Left lung (tissue), 4 donors: ENCODE measurements at regions not wholly inside any gene's neighbourhood (a gene's known extent, or its start where the extent isn't known, plus 50 kb on each side); places are given as distances from the start of the nearest gene placed in this dataset.
"Not testable (repeated sequence)": the region's sequence is repeated elsewhere in the genome, so short reads cannot be mapped to it uniquely, and the experiment has no call there.

Experiments used
- ATAC-seq: fragments of 200-7000 bp; cut with Tn5 transposase; one replicate; pipeline ENCODE4 v1.9.1; 2020; ENCODE audit warnings: moderate library complexity
- DNase-seq, 4 donors: peaks; one replicate each; pipeline ENCODE4 v3.0.0-alpha.2; 2013 to 2020
- H3K27ac ChIP-seq, 2 donors: fragments of 200-600 bp; sonication (generic) in 1 of 2; one replicate each; pipeline versions ENCODE4 v1.5.0 to v1.8.0; 2020 to 2021
- H3K27me3 ChIP-seq, 2 donors: fragments of 200-600 bp; sonication (generic) in 1 of 2; one replicate each; pipeline versions ENCODE4 v1.5.0 to v1.8.0; 2020 to 2021
- H3K36me3 ChIP-seq, 2 donors: fragments of 200-600 bp; sonication (generic) in 1 of 2; one replicate each; pipeline versions ENCODE4 v1.5.0 to v1.8.0; 2020 to 2021
- H3K4me1 ChIP-seq, 2 donors: fragments of 200-600 bp; one replicate each; pipeline ENCODE4 v1.8.0; 2021
- H3K4me3 ChIP-seq, 2 donors: fragments of 200-600 bp; sonication (generic) in 1 of 2; one replicate each; pipeline versions ENCODE4 v1.5.0 to v1.8.0; 2020 to 2021; ENCODE audit warnings: mild to moderate bottlenecking in 1 of 2
- H3K9me3 ChIP-seq, 2 donors: fragments of 200-600 bp; sonication (generic) in 1 of 2; one replicate each; pipeline versions ENCODE4 v1.5.0 to v1.8.0; 2020 to 2021
- intact Hi-C, 2 donors: fragments of 100-400 bp; cut with DNase I; formaldehyde crosslinking; loops; one replicate each; pipeline versions ENCODE4 v1.11.2 to v1.14.2; 2022
- TF ChIP-seq, protein P1 (sequence below), 2 donors: fragments of 200-600 bp; sonication (generic) in 1 of 2; IDR thresholded peaks; one replicate each; pipeline versions ENCODE4 v1.5.0 to v1.8.0; 2021; ENCODE audit warnings: antibody characterized with exemption in 2 of 2
- donor health status: DM: no; HTN: yes; CAD: no.
- donor health status: DM: no; HTN: no; CAD: no.

GRCh38 chr3:87791248-87792027, 267.4 kb downstream of the CGGBP1 start:
- H3K36me3 ChIP-seq: no peaks in the 10 kb centered on the region
- ATAC-seq (no peak), DNase-seq (no peak)
- TF ChIP-seq, protein P1, sequence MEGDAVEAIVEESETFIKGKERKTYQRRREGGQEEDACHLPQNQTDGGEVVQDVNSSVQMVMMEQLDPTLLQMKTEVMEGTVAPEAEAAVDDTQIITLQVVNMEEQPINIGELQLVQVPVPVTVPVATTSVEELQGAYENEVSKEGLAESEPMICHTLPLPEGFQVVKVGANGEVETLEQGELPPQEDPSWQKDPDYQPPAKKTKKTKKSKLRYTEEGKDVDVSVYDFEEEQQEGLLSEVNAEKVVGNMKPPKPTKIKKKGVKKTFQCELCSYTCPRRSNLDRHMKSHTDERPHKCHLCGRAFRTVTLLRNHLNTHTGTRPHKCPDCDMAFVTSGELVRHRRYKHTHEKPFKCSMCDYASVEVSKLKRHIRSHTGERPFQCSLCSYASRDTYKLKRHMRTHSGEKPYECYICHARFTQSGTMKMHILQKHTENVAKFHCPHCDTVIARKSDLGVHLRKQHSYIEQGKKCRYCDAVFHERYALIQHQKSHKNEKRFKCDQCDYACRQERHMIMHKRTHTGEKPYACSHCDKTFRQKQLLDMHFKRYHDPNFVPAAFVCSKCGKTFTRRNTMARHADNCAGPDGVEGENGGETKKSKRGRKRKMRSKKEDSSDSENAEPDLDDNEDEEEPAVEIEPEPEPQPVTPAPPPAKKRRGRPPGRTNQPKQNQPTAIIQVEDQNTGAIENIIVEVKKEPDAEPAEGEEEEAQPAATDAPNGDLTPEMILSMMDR (IDR thresholded peaks at IDR 0.05): no peak
- intact Hi-C loops: no loop called here
- H3K27me3 ChIP-seq: peaks cover 32 to 44% of the 10 kb centered on the region in 2 donors
- H3K27ac ChIP-seq: no peak overlapping the region
- H3K4me3 ChIP-seq: no peak overlapping the region
- H3K9me3 ChIP-seq: no peaks in the 10 kb centered on the region
- peaks cover 6 to 23% of the 10 kb centered on the region in 2 donors for H3K4me1 ChIP-seq

- H3K36me3 ChIP-seq, H3K9me3 ChIP-seq, H3K4me3 ChIP-seq, DNase-seq, ATAC-seq, H3K27ac ChIP-seq, intact Hi-C loops: not testable (repeated sequence)
- Histone ChIP-seq H3K4me1 (peaks cover 6 to 19% of the 10 kb centered on the region in 2 donors), H3K27me3 (peaks cover 32 to 39% of the 10 kb centered on the region in 2 donors)
These were observed 269.8 kb downstream of the CGGBP1 start for GRCh38 chr3:87789049-87789448.

GRCh38 chr3:87788516-87788915, 270.3 kb downstream of the CGGBP1 start:
- H3K9me3 ChIP-seq: no peaks in the 10 kb centered on the region
- H3K27ac ChIP-seq: no peak overlapping the region
- H3K4me1 ChIP-seq: peaks cover 6 to 17% of the 10 kb centered on the region in 2 donors
- no peak for DNase-seq
- TF ChIP-seq, protein P1 (IDR thresholded peaks at IDR 0.05): no peak
- H3K27me3 ChIP-seq: peaks cover 29 to 33% of the 10 kb centered on the region in 2 donors
- intact Hi-C loops: no loop called here
- H3K36me3 ChIP-seq: no peaks in the 10 kb centered on the region
- ATAC-seq: no peak
- H3K4me3 ChIP-seq: no peak overlapping the region

DNA sequence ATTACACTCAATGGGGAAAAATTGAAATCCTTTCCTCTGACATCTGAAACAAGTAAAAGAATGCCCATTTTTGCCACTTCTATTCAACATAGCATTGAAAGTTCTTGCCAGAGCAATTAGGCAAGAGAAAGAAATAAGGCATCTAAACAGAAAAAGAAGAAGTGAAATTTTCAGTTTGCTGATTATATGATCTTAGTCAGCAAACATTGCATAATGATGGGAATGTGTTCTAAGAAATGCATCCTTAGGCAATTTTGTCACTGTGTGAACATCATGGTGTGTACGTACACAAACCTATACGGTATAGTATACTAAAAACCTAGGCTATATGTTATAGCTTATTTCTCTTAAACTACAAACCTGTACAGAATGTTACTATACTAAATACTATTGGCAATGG, 278.0 kb downstream of the CGGBP1 start:
- TF ChIP-seq, protein P1 (IDR thresholded peaks at IDR 0.05): no peak
- DNase-seq: no peak
- H3K36me3 ChIP-seq: no peaks in the 10 kb centered on the region
- H3K4me3 ChIP-seq: no peak overlapping the region
- intact Hi-C loops: no loop called here
- no peak for ATAC-seq
- no peak overlapping the region for H3K27ac ChIP-seq
- no peaks in the 10 kb centered on the region for H3K27me3 ChIP-seq
- H3K9me3 ChIP-seq: peaks cover 0 to 10% of the 10 kb centered on the region in 2 donors
- H3K4me1 ChIP-seq: no peaks in the 10 kb centered on the region

- TF ChIP-seq, protein P1 (IDR thresholded peaks at IDR 0.05): no peak
- DNase-seq: no peak
These were observed 279.9 kb downstream of the CGGBP1 start for GRCh38 chr3:87778876-87779275.

More at GRCh38 chr3:87778876-87779275, 279.9 kb downstream of the CGGBP1 start:
- Histone ChIP-seq H3K9me3 (peaks cover 0 to 10% of the 10 kb centered on the region in 2 donors), H3K27ac (no peak overlapping the region), H3K36me3 (no peaks in the 10 kb centered on the region), H3K27me3 (no peaks in the 10 kb centered on the region), H3K4me3 (no peak overlapping the region), H3K4me1 (no peaks in the 10 kb centered on the region)
- intact Hi-C loops: no loop called here
- ATAC-seq: no peak
